BJ (cell line): ENCODE measurements at regions not wholly inside any gene's neighbourhood (a gene's known extent, or its start where the extent isn't known, plus 50 kb on each side); places are given as distances from the start of the nearest gene placed in this dataset.

ENCODE experiments used
- CTCF ChIA-PET: fragments of 350-600 bp; formaldehyde crosslinking; extraction: SDS; loops from one replicate; lab custom pipeline; 2021; ENCODE audit warnings: antibody characterized with exemption, inconsistent platforms; lab: Yijun Ruan, JAX
- POLR2A ChIA-PET: fragments of 300-600 bp; sonication (Branson Sonifier 250); formaldehyde crosslinking; extraction: SDS; loops from one replicate; lab custom pipeline; 2021; ENCODE audit warnings: antibody characterized with exemption; lab: Charles Lee
- DNase-seq: peaks from one replicate; pipeline ENCODE4 v3.0.0-alpha.2; 2011; ENCODE audit warnings: low read depth
- H3K27me3 ChIP-seq: 2 replicates; pipeline ENCODE4 v1.6.0; 2011; ENCODE audit warnings: low read length; ENCODE audit not compliant: control insufficient read depth, insufficient read depth
- H3K36me3 ChIP-seq: 2 replicates; pipeline ENCODE4 v1.5.1; 2011; ENCODE audit warnings: low read length; ENCODE audit not compliant: control insufficient read depth, insufficient read depth
- H3K4me3 ChIP-seq: 2 replicates; pipeline ENCODE4 v1.5.1; 2011; ENCODE audit warnings: low read depth, mild to moderate bottlenecking, control low read depth, low read length
- CTCF ChIP-seq: IDR thresholded peaks from 2 replicates; pipeline ENCODE4 v1.5.1; 2011; ENCODE audit warnings: low read depth, mild to moderate bottlenecking, control low read depth, inconsistent platforms, low read length, moderate library complexity; ENCODE audit not compliant: insufficient read depth

GRCh38 chrY:8326944-8327343 lies 1010.3 kb upstream of the TSPY4 start:
- DNase-seq = no peak
- Histone ChIP-seq H3K27me3 (no peaks in the 10 kb centered on the region), H3K36me3 (no peaks in the 10 kb centered on the region), H3K4me3 (no peak overlapping the region)
- no peak for TF ChIP-seq CTCF
- CTCF ChIA-PET = interaction anchor here (0.5 kb wide), 1 partner anchor 59 kb away, joined by 3 read pairs; no protein-coding TSS in a partner anchor
- POLR2A ChIA-PET = no interaction called here

DNA sequence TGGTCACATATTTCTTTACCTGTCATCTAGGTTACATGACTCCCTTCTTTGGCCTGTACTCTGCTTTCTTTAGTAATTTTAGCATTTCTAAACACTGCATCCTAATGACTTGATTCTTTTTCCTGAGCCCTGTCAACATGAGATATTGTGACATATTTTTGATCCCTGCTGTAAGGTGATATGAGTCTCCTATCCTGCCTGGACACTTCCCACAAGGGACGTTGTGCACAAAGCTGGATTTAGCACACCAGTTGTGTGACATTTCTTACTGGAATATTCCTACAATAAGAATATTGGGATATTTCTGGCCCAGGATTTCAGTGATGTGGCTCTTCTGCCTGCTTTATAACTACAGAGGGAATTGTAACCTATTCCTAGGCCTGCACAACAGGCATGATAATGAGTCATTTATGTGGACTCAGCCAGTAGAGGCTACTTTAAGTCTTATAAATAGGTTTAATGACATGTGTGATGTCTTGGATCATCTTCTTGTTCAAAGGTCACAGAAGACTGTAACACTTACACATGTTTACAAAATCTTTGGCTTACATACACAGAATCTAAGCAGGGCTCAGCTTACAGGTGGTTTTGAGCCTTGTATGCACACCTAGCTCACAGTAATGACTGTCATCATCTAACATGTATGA lies 1009.4 kb upstream of the TSPY4 start:
- ChIA-PET CTCF (no interaction called here), POLR2A (no interaction called here)
- H3K27me3 ChIP-seq = no peaks in the 10 kb centered on the region
- DNase-seq = no peak
- no peak for TF ChIP-seq CTCF
- H3K36me3 ChIP-seq = no peaks in the 10 kb centered on the region
- H3K4me3 ChIP-seq = no peak overlapping the region

DNA sequence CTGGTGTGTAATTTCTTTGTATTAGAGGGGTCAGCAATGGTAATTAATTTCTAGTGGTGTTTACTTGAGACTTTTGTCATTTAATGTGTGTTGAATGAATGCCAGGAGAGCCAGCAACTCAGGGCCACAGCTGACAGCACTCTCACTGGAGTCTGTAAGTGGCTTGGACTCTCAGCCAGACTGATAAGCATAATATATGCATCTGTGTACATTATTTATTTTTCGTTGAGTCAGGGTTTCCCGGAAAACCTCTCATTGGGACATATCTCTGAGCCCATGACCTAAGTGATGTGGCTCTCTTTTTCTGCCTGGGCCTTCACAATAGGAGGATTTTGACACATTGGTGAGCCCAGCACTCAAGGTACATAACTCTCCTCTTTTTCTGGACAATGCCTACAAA lies 1007.8 kb upstream of the TSPY4 start:
- ChIA-PET CTCF (no interaction called here), POLR2A (no interaction called here)
- H3K4me3 ChIP-seq = no peak overlapping the region
- DNase-seq = no peak
- TF ChIP-seq CTCF = no peak
- H3K27me3 ChIP-seq = no peaks in the 10 kb centered on the region
- no peaks in the 10 kb centered on the region for H3K36me3 ChIP-seq

DNA sequence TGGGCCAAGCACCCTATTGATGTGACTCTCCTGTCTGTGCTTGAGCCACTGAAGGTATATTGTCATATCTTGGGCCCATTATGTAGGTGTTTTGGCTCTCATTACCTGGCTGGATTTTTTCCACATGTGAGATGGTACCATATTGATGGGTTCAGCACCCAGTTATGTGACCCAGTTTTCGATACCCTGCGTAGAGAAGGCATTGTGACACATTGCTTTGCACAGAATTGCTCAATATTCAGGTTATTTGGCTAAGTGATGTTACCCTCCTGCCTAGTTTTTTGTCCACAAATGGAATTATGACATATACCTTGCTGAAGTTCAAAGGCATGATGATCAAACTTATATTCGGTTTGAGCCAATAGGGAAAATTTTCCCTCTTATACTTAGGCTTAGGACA lies 1007.3 kb upstream of the TSPY4 start:
- TF ChIP-seq CTCF = no peak
- CTCF ChIA-PET = no interaction called here
- no peak overlapping the region for H3K4me3 ChIP-seq
- no peaks in the 10 kb centered on the region for H3K36me3 ChIP-seq
- POLR2A ChIA-PET = no interaction called here
- no peaks in the 10 kb centered on the region for H3K27me3 ChIP-seq
- no peak for DNase-seq

- ChIA-PET CTCF (no interaction called here), POLR2A (no interaction called here)
- no peaks in the 10 kb centered on the region for H3K36me3 ChIP-seq
- no peaks in the 10 kb centered on the region for H3K27me3 ChIP-seq
- no peak for DNase-seq
- no peak for TF ChIP-seq CTCF
- no peak overlapping the region for H3K4me3 ChIP-seq
Observed at GRCh38 chrY:8333328-8333727, 1003.9 kb upstream of the TSPY4 start.
